ENCODE measurements at regions not wholly inside any gene's neighbourhood (a gene's known extent, or its start where the extent isn't known, plus 50 kb on each side); places are given as distances from the start of the nearest gene placed in this dataset.

GRCh38 chr9:104025104-104025503, 69.0 kb upstream of the SMC2 start:
- TF ChIP-seq, protein P1, sequence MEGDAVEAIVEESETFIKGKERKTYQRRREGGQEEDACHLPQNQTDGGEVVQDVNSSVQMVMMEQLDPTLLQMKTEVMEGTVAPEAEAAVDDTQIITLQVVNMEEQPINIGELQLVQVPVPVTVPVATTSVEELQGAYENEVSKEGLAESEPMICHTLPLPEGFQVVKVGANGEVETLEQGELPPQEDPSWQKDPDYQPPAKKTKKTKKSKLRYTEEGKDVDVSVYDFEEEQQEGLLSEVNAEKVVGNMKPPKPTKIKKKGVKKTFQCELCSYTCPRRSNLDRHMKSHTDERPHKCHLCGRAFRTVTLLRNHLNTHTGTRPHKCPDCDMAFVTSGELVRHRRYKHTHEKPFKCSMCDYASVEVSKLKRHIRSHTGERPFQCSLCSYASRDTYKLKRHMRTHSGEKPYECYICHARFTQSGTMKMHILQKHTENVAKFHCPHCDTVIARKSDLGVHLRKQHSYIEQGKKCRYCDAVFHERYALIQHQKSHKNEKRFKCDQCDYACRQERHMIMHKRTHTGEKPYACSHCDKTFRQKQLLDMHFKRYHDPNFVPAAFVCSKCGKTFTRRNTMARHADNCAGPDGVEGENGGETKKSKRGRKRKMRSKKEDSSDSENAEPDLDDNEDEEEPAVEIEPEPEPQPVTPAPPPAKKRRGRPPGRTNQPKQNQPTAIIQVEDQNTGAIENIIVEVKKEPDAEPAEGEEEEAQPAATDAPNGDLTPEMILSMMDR (conservative IDR thresholded peaks at IDR 0.05; ENCODE audit: low read depth in 2 of 2), result no peak
- no peak for TF ChIP-seq EZH2 (IDR thresholded peaks at IDR 0.05; ENCODE audit: low read depth, unreplicated experiment)
